ENCODE measurements at regions not wholly inside any gene's neighbourhood (a gene's known extent, or its start where the extent isn't known, plus 50 kb on each side); places are given as distances from the start of the nearest gene placed in this dataset.

DNA sequence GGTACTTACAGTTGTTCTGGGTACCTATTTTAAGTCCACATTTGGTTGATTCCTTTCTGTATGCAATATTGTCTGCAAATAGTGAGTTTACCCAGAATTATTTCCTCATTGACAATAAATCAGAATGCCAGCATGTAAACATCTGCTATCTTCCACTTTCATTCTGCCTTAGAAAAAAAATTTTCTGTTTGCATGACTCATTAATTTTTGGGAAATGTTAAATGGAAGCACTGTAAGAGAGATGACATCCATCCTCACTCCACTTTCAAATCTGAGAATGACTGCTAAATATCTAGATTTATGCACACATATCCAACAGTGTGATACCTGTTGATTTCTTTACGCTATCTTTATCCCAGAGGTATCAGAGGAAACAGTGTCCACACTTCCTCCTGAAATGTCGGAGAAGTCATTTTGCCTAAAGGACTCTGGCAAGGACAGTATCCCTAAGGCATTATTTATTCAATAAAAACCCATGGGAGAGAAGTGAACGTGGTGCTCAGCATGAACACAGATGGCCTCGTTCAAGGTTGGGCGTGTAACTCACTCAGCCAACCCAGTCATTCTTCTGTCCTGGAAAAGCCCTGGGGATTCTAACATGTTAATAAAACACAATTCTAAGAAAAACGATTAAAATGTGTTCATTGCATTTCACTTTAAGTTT lies 780.9 kb downstream of the QKI start:
- no peaks in the 10 kb centered on the region for H3K4me1 ChIP-seq (ENCODE audit: control insufficient read depth in 2 of 2, insufficient read depth in 2 of 2, low read length in 2 of 2)
- no peaks in the 10 kb centered on the region for H3K27me3 ChIP-seq (ENCODE audit: control insufficient read depth in 2 of 2, insufficient read depth in 2 of 2, low read length in 2 of 2)
- no peaks in the 10 kb centered on the region for H3K4me1 Mint-ChIP-seq
- no peak overlapping the region for H3K4me3 Mint-ChIP-seq
- no peaks in the 10 kb centered on the region for H3K36me3 Mint-ChIP-seq
- POLR2A ChIA-PET, result no interaction called here
- ATAC-seq, result no peak
- no peak overlapping the region for H3K27ac Mint-ChIP-seq
- no peak overlapping the region for H3K27ac ChIP-seq (ENCODE audit: low read depth, low read length)
- peaks cover 0 to 2% (median 0%) of the 10 kb centered on the region in 11 donors for H3K9me3 Mint-ChIP-seq
- H3K9me3 ChIP-seq (ENCODE audit: control insufficient read depth in 2 of 3, low read length in 3 of 3), result no peaks in the 10 kb centered on the region
- intact Hi-C loops (cut with micrococcal nuclease), result no loop called here
- no peak overlapping the region for H3K4me3 ChIP-seq (ENCODE audit: low read length)
- H3K27me3 Mint-ChIP-seq, result peaks cover 0 to 12% (median 8%) of the 10 kb centered on the region in 5 donors
- DNase-seq, result no peak
- no peaks in the 10 kb centered on the region for H3K36me3 ChIP-seq (ENCODE audit: control insufficient read depth in 2 of 3, insufficient read depth in 3 of 3, low read length in 3 of 3)
- CTCF ChIA-PET, result interaction anchor here (0.6 kb wide), 1 partner anchor 705 kb away, joined by 3 read pairs; no protein-coding TSS in a partner anchor

DNA sequence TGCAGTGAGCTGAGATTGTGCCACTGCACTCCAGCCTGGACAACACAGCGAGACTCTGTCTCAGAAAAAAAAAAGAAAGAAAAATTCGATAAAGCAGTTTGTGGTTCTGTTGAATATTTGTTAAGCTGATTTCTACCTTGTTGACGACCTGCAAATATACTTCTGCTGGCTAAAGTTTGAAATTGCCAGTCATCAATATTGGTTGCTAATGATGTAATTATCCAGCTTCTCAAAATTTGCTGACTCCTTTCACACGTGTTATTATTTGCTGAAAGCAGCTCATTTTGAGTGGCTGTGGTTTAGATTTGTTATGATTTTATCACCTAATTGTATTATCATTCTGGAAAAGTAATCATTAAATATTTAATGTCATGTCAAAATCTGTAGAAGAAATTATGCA lies 774.3 kb downstream of the QKI start:
- no peak overlapping the region for H3K4me3 ChIP-seq (ENCODE audit: low read length)
- H3K27ac Mint-ChIP-seq, result no peak overlapping the region
- no peak overlapping the region for H3K4me3 Mint-ChIP-seq
- DNase-seq, result no peak
- no peak for ATAC-seq
- ChIA-PET POLR2A (no interaction called here), CTCF (no interaction called here)
- no peak overlapping the region for H3K27ac ChIP-seq (ENCODE audit: low read depth, low read length)
- H3K4me1 Mint-ChIP-seq, result no peaks in the 10 kb centered on the region
- no peaks in the 10 kb centered on the region for H3K4me1 ChIP-seq (ENCODE audit: control insufficient read depth in 2 of 2, insufficient read depth in 2 of 2, low read length in 2 of 2)
- no peaks in the 10 kb centered on the region for H3K36me3 ChIP-seq (ENCODE audit: control insufficient read depth in 2 of 3, insufficient read depth in 3 of 3, low read length in 3 of 3)
- no peaks in the 10 kb centered on the region for H3K27me3 Mint-ChIP-seq
- H3K9me3 Mint-ChIP-seq, result no peaks in the 10 kb centered on the region
- intact Hi-C loops (cut with micrococcal nuclease), result no loop called here
- no peaks in the 10 kb centered on the region for H3K9me3 ChIP-seq (ENCODE audit: control insufficient read depth in 2 of 3, low read length in 3 of 3)
- H3K27me3 ChIP-seq (ENCODE audit: control insufficient read depth in 2 of 2, insufficient read depth in 2 of 2, low read length in 2 of 2), result no peaks in the 10 kb centered on the region
- no peaks in the 10 kb centered on the region for H3K36me3 Mint-ChIP-seq

DNA sequence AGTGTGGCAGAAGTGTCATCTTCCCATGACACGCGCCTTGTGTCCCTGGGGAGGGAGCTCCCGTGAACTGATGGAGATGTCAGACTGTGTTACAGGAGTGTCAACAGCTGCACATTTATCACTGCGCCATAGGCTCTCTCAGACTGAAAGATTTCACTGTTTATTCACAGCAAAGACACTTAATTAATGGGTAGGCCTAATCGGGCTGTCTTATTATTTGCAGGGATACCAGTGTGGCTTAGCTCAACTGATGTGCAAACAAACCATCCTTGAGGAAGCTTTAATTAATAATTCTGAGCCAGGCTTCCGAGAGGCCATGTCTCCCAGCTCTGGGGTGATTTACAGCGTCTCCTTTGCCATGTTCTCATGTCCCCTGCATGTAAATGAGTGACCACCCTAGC lies 771.0 kb downstream of the QKI start:
- Histone ChIP-seq H3K27ac (ENCODE audit: low read depth, low read length) (no peak overlapping the region), H3K36me3 (ENCODE audit: control insufficient read depth in 2 of 3, insufficient read depth in 3 of 3, low read length in 3 of 3) (no peaks in the 10 kb centered on the region), H3K9me3 (ENCODE audit: control insufficient read depth in 2 of 3, low read length in 3 of 3) (no peaks in the 10 kb centered on the region), H3K4me1 (ENCODE audit: control insufficient read depth in 2 of 2, insufficient read depth in 2 of 2, low read length in 2 of 2) (no peaks in the 10 kb centered on the region), H3K4me3 (ENCODE audit: low read length) (no peak overlapping the region), H3K27me3 (ENCODE audit: control insufficient read depth in 2 of 2, insufficient read depth in 2 of 2, low read length in 2 of 2) (no peaks in the 10 kb centered on the region)
- Mint-ChIP-seq H3K9me3 (peaks cover 0 to 5% (median 0%) of the 10 kb centered on the region in 11 donors), H3K36me3 (no peaks in the 10 kb centered on the region), H3K4me3 (no peak overlapping the region), H3K27ac (no peak overlapping the region), H3K4me1 (no peaks in the 10 kb centered on the region), H3K27me3 (peaks cover 0 to 13% (median 0%) of the 10 kb centered on the region in 5 donors)
- no peak for DNase-seq
- intact Hi-C loops (cut with micrococcal nuclease), result no loop called here
- ChIA-PET POLR2A (no interaction called here), CTCF (no interaction called here)
- no peak for ATAC-seq

DNA sequence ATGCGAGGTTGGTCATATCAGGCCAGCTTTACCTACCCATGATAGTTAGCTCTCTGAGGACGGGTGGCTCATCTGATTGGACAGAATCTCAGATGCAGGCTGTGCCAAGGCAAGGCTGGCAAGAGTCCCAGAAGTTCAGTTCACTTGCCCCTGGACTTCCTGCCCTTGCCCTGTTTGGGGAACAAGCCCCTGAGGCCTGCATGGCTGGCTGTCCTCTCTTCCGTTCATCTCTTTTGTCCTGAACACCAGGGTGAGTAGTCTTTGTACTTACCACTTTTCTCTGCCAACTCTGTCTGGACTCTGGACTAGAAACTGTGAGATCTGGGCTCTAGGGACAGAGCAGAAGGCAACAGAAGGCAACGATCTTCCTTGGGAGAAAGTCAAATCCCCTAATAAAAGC lies 769.9 kb downstream of the QKI start:
- Histone ChIP-seq H3K9me3 (ENCODE audit: control insufficient read depth in 2 of 3, low read length in 3 of 3) (no peaks in the 10 kb centered on the region), H3K27me3 (ENCODE audit: control insufficient read depth in 2 of 2, insufficient read depth in 2 of 2, low read length in 2 of 2) (no peaks in the 10 kb centered on the region), H3K36me3 (ENCODE audit: control insufficient read depth in 2 of 3, insufficient read depth in 3 of 3, low read length in 3 of 3) (no peaks in the 10 kb centered on the region), H3K4me1 (ENCODE audit: control insufficient read depth in 2 of 2, insufficient read depth in 2 of 2, low read length in 2 of 2) (no peaks in the 10 kb centered on the region), H3K4me3 (ENCODE audit: low read length) (no peak overlapping the region), H3K27ac (ENCODE audit: low read depth, low read length) (no peak overlapping the region)
- no peaks in the 10 kb centered on the region for H3K4me1 Mint-ChIP-seq
- peaks cover 0 to 13% (median 0%) of the 10 kb centered on the region in 5 donors for H3K27me3 Mint-ChIP-seq
- no peak overlapping the region for H3K27ac Mint-ChIP-seq
- ChIA-PET CTCF (no interaction called here), POLR2A (no interaction called here)
- intact Hi-C loops (cut with micrococcal nuclease), result no loop called here
- H3K9me3 Mint-ChIP-seq, result peaks cover 0 to 5% (median 0%) of the 10 kb centered on the region in 11 donors
- no peak for ATAC-seq
- DNase-seq, result no peak
- H3K36me3 Mint-ChIP-seq, result no peaks in the 10 kb centered on the region
- no peak overlapping the region for H3K4me3 Mint-ChIP-seq

DNA sequence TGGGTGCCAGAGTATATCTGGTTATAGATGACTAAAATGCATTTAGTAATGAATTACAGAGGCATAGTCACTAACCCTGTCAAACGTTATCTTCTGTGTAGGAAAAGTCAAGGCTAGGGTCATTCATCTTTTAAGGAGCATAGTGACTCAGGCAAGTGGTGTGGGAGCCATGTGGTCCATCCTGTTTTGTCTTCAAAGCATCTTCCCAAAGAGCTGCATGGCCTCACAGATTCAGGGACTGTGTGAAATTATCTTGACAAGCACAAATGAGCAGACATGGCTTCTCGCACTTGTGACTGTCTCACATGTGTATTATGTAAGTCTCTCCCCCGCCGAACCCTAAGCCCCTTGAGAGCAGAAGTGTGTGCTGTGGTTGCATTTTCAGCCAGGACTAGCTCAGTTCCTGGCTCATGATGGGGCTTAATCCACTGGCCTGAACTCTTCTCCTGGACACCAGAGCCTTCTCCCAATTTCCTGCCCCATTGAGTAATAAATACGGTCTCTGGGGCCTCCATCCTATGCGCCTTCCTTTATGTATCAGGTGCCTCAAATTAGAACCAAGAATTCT lies 769.1 kb downstream of the QKI start:
- no peaks in the 10 kb centered on the region for H3K4me1 Mint-ChIP-seq
- no peak for DNase-seq
- CTCF ChIA-PET, result no interaction called here
- peaks cover 0 to 5% (median 0%) of the 10 kb centered on the region in 11 donors for H3K9me3 Mint-ChIP-seq
- Histone ChIP-seq H3K4me1 (ENCODE audit: control insufficient read depth in 2 of 2, insufficient read depth in 2 of 2, low read length in 2 of 2) (no peaks in the 10 kb centered on the region), H3K27ac (ENCODE audit: low read depth, low read length) (no peak overlapping the region), H3K36me3 (ENCODE audit: control insufficient read depth in 2 of 3, insufficient read depth in 3 of 3, low read length in 3 of 3) (no peaks in the 10 kb centered on the region), H3K9me3 (ENCODE audit: control insufficient read depth in 2 of 3, low read length in 3 of 3) (no peaks in the 10 kb centered on the region), H3K27me3 (ENCODE audit: control insufficient read depth in 2 of 2, insufficient read depth in 2 of 2, low read length in 2 of 2) (no peaks in the 10 kb centered on the region), H3K4me3 (ENCODE audit: low read length) (no peak overlapping the region)
- no peak overlapping the region for H3K4me3 Mint-ChIP-seq
- peaks cover 0 to 13% (median 0%) of the 10 kb centered on the region in 5 donors for H3K27me3 Mint-ChIP-seq
- no peak overlapping the region for H3K27ac Mint-ChIP-seq
- ATAC-seq, result no peak
- H3K36me3 Mint-ChIP-seq, result no peaks in the 10 kb centered on the region
- POLR2A ChIA-PET, result no interaction called here
- intact Hi-C loops (cut with micrococcal nuclease), result no loop called here

DNA sequence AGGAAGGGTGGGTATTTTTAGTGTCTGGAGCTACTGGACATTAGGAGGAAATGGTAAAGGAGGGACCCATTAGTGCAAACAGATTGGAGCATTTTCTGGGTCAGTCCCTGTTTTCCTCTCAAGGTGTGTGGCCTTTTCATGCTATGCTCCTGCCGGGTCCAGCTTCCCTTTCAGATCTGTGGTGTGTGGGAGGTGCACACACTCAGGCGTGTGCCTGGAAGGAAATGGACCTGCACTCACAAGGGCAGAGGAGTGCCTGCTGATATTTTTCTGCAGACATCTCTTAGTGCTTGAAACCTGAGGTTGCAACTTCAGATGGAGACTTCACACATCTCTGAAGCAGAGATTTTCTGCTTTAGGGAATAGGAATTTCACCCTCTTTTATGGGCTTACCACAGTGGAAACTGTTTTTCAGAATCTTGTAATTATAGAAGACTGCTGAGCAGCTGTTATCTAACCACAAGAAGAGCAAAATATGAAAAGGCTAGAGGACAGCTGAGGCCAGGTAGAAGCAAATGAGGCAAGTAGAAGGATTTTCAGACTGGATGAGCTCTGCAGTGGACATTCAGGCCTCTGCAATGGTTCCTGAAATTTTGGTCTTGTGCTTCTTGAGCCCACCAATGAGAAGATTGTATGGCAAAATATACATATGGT lies 764.3 kb downstream of the QKI start:
- no peaks in the 10 kb centered on the region for H3K4me1 Mint-ChIP-seq
- no peak overlapping the region for H3K27ac ChIP-seq (ENCODE audit: low read depth, low read length)

DNA sequence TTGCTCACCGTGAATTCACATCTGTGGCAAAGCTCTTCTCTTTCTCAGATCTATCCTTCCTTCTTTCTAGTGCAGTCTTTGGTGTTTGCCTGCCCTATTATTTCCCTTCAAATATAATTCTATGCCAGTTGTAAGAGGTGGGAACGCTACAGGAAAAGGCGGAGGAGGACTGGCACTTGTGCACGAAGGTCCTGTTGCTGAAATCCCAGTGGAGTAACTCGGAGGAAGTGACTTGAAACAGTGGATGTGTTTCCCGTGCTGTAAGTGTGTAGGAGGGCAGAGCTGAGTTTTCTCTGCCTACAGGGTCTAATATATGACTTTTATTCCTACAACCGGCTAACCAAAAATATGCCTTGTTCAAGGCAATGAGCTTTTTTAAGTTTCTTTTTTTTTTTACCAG lies 754.8 kb downstream of the QKI start:
- H3K4me3 Mint-ChIP-seq, result no peak overlapping the region

More for the DNA sequence above, 764.3 kb downstream of the QKI start:
- CTCF ChIA-PET, result no interaction called here
- POLR2A ChIA-PET, result no interaction called here
- DNase-seq, result no peak
- Mint-ChIP-seq H3K27me3 (peaks cover 0 to 13% (median 0%) of the 10 kb centered on the region in 5 donors), H3K9me3 (peaks cover 0 to 10% (median 2%) of the 10 kb centered on the region in 11 donors), H3K4me3 (no peak overlapping the region), H3K27ac (no peak overlapping the region), H3K36me3 (no peaks in the 10 kb centered on the region)
- Histone ChIP-seq H3K4me1 (ENCODE audit: control insufficient read depth in 2 of 2, insufficient read depth in 2 of 2, low read length in 2 of 2) (no peaks in the 10 kb centered on the region), H3K4me3 (ENCODE audit: low read length) (no peak overlapping the region), H3K27me3 (ENCODE audit: control insufficient read depth in 2 of 2, insufficient read depth in 2 of 2, low read length in 2 of 2) (no peaks in the 10 kb centered on the region), H3K9me3 (ENCODE audit: control insufficient read depth in 2 of 3, low read length in 3 of 3) (no peaks in the 10 kb centered on the region), H3K36me3 (ENCODE audit: control insufficient read depth in 2 of 3, insufficient read depth in 3 of 3, low read length in 3 of 3) (no peaks in the 10 kb centered on the region)
- ATAC-seq, result no peak
- intact Hi-C loops (cut with micrococcal nuclease), result no loop called here

More for the DNA sequence above, 754.8 kb downstream of the QKI start:
- intact Hi-C loops (cut with micrococcal nuclease), result no loop called here
- ATAC-seq (no peak), DNase-seq (no peak)
- H3K27me3 Mint-ChIP-seq, result peaks cover 0 to 8% (median 0%) of the 10 kb centered on the region in 5 donors
- peaks cover 0 to 7% (median 1%) of the 10 kb centered on the region in 11 donors for H3K9me3 Mint-ChIP-seq
- Histone ChIP-seq H3K27ac (ENCODE audit: low read depth, low read length) (no peak overlapping the region), H3K4me3 (ENCODE audit: low read length) (no peak overlapping the region), H3K4me1 (ENCODE audit: control insufficient read depth in 2 of 2, insufficient read depth in 2 of 2, low read length in 2 of 2) (no peaks in the 10 kb centered on the region), H3K36me3 (ENCODE audit: control insufficient read depth in 2 of 3, insufficient read depth in 3 of 3, low read length in 3 of 3) (no peaks in the 10 kb centered on the region), H3K27me3 (ENCODE audit: control insufficient read depth in 2 of 2, insufficient read depth in 2 of 2, low read length in 2 of 2) (no peaks in the 10 kb centered on the region), H3K9me3 (ENCODE audit: control insufficient read depth in 2 of 3, low read length in 3 of 3) (no peaks in the 10 kb centered on the region)
- ChIA-PET CTCF (interaction anchor here (0.7 kb wide), 1 partner anchor 423 kb away, joined by 3 read pairs; no protein-coding TSS in a partner anchor), POLR2A (no interaction called here)
- no peaks in the 10 kb centered on the region for H3K36me3 Mint-ChIP-seq
- no peaks in the 10 kb centered on the region for H3K4me1 Mint-ChIP-seq
- no peak overlapping the region for H3K27ac Mint-ChIP-seq
